ENCODE measurements at regions not wholly inside any gene's neighbourhood (a gene's known extent, or its start where the extent isn't known, plus 50 kb on each side); places are given as distances from the start of the nearest gene placed in this dataset.

DNA sequence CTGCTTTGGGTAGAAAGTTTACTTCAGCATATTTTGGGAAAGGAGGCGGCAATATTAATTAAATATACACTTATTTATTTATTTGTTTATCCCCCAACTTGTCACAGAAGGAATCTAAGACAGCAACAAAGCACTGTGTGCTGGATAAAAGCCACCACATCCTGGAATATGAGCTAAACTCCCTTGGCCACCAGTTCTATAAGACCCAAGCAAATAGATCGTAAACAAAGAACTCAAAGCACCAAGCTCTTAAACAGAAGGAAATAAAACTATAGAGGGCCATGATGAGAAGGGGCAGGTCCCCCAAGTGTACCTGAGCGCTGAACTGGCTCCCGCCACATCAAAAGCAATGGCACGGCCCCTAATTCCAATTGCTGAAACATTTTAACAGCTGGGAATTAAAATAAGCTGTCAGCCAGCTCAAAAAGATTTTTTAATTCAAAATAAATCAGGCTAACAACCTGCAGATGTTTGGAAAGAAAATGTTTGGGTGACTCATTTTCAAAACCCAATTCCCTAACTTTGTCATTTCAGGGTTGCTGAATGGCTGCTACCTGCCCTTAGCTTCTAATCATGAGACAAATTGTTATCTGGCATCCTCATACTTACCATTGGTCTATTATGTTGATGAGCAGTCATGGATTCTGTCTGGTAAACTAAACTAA is 127.1 kb downstream of the SLC30A10 start:
- intact Hi-C loops (cut with micrococcal nuclease): no loop called here

DNA sequence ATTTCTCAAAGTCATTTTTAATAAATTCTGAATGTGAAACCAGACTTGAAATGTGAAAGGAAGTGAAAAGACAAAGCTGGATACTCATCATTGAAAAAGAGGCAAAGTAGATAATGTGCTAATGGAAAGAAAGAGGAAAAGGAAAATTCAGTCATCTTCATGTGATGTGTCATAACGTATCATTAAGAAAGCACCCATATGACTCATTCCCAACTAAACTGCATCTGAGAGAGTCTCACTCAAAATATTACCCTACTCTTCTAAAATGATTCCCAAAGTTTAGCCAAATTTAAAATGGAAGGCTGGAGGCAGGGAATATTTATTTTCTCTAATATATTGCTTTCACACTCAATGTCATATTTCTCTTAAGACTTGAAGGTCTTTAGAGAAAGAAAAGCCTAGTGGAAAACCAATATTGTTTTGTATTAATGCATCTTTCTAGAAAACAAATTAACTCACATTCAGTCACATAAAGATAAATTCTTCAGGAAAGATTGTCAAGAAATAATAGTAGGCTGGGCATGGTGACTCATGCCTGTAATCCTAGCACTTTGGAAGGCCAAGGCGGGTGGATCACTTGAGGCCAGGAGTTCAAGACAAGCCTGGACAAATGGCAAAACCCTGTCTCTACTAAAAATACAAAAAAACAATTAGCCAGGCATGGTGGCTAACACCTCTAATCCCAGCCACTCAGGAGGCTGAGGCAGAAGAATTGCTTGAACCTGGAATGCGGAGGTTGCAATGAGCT is 129.9 kb downstream of the SLC30A10 start:
- intact Hi-C loops (cut with micrococcal nuclease): no loop called here

DNA sequence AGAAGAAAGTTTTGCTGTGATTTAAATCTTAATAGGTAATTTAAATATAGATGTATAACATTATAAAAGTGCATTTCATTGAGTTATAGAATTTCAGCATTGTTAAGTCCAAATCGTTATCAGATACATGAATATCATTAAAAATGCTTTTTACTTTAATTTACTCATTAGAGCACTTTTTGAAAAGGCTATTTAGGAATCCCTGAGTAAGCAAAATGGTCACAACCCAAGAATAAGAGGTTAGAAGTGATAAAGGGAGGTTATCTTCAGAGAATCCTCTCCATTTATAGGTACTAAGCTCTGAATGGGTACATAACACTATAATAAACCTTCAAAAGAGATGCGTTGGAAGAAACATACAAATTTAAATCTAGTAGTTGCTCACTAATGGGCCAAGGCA is 130.7 kb downstream of the SLC30A10 start:
- intact Hi-C loops (cut with micrococcal nuclease): no loop called here

DNA sequence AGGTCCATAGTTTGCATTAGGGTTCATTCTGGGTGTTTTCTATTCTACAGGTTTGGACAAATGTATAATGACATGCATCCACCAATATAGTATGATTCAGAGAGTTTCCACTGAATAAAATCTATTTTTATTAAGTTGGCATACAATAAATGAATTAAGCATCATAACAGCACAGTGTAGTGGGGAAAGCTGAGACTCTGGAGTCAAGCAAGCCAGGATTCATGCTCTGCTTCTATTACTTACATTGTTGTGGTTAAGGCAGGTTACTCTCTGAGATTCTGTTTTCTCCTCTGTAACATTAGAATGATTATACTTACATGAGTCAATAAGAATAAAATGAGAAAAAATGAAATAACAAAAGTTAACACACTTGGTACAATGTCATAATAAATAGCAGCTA is 131.3 kb downstream of the SLC30A10 start:
- intact Hi-C loops (cut with micrococcal nuclease): no loop called here

DNA sequence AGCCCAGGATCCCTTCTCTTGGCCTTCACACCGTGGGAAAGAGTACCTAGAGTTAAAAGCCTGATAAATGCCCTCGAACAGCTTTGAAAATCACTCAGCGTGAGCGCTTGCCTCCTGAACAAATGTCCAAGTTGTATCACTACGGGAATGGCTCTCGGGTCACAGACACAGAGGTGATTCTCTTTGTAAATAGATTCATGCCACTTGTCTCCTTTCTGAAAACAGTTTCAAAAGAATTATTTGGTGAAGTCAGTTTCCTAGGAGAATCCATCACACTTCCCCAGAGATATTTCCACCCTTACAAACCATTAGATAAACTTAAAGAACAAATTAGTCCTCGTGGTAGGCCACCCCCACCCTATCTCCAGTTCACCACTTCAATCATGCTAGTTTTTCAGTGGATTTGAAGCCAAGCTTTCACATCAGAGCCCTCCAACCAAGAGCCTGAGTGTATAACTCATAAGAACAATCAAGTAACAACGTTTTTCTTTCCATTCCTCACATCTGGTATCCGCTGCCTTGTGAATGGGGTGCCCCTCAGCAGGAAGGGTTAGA is 132.9 kb downstream of the SLC30A10 start:
- intact Hi-C loops (cut with micrococcal nuclease): no loop called here

DNA sequence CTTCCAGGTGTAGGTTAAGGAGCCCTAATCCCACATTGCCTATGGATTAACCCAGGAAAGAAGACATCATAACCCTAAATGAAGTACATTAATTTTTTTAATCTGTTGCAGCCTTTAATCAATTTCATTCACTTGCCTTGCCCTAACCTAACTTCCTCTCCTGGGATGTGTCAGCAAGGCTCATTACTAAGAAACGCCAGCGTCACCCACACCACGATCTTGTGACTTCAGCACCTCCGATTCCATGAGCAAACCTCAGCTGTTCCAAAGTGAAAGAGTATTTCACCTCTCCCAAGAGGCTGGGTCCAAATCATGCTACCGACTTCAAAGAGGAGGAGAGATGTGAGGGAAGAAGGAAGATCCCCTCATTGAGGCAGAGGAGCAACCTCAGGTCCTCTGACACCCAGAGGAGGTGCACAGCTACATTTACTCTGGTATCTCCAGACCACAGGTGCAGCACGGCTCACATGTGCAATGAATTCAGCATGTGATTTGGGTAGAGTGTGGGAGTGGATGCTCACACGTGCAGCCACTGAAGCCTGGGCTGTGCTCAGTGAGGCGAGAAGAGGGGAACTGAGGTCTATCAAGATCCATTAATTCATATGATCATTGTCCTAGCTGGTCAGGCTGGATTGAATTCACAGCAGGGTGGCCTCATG is 134.1 kb downstream of the SLC30A10 start:
- intact Hi-C loops (cut with micrococcal nuclease): no loop called here

DNA sequence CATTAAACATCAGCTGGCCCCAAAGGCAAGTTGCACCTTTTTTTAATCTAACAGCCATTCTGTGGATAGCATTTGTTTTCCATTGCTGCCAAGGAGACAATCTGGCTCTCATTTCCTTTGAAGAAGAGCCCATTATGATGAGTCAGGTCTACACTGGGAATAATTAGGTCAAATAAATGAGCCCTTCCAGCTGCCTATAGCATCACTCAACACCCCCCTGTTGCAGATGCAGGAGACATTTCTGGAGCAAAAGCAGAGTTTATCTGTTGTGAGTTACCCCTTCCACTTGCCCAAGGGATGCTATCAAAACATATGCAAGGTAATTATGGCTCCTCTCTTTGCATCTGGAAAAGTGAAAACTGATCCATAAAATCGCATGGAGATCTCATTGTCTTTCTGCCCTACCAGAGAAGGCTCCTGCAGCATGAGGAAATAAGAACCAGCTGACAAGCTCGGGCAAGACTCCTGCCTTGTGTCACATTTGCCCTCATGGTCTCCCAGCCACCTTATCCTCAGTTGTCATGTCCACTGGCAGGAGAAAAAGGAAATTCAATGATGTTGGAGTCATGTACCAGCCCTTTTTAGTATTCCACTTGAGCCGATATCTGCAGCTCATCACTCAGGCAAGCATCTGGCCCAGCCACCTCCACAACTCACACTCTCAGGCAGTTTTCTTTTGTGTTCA is 135.9 kb downstream of the SLC30A10 start:
- intact Hi-C loops (cut with micrococcal nuclease): no loop called here

DNA sequence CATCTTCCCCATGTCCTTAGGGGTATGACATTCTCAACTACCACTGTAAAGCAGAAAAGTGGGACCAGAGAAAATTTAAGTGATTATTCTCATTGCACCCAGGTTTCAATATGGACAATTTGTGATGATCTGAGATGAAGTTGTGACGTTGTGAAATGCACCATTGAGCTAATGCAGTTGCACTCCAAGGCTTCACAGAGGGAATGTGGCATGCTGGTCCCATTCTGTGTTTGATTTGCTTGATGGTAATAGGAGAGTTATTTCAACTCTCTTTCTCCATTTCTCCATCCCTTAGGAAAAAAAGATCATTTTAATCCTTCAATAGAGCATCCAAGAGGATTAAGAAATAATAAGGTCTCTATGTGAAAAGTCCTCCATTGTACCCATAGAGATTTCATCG is 136.6 kb downstream of the SLC30A10 start:
- intact Hi-C loops (cut with micrococcal nuclease): no loop called here

DNA sequence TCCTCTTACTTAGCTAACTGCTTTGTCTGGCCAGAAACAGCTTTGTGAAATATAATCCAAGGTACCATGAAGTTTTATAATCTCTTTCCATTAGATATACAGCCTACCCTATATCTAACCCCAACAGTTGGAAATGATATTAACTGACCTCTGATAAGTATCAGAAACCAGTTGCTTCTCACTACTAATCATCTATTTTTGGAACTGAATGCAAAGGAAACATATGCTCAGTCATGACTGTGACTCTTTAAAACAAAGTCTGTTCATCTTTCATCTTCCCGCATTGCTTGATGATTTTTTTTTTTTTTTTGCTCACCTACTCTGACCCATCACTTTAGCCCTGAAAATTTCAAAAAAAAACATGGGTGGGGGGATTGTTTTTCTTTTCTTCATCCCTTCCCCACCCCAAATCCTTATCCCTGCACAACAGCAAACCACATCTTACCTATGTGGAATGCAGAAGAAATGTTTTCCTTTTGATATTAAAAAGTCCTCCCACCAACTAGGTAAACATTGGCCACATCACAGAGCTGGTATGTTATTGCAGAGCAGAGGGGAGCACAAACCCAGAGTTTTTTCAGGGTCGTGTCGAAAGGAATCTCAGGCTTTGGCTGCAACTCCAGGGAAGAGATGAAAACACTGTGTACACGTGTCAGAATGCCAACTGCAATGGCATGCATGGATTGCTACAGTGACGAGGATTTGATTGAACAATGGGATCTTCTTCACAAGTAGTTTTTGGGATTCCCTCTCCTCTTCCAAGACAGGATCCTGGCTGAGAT is 137.3 kb downstream of the SLC30A10 start:
- intact Hi-C loops (cut with micrococcal nuclease): no loop called here

DNA sequence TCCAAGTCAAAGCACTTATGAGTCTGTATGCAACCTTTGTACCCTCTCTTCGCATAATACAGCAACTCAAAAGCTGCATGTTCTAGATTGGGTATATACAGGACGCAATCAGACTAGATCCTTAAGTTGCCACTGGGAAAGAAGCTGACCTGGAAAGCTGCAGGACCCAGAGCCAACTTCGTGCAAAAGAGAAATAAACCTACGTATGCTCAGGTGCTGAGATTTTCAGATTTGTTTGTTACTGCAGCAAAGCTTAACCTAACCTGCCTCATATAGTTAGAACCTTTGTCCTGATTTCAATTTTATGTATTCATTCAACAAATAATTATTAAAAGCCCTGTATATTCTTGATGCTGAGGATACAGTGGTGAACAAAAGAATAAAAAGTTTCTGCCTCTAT is 139.7 kb downstream of the SLC30A10 start:
- intact Hi-C loops (cut with micrococcal nuclease): no loop called here

DNA sequence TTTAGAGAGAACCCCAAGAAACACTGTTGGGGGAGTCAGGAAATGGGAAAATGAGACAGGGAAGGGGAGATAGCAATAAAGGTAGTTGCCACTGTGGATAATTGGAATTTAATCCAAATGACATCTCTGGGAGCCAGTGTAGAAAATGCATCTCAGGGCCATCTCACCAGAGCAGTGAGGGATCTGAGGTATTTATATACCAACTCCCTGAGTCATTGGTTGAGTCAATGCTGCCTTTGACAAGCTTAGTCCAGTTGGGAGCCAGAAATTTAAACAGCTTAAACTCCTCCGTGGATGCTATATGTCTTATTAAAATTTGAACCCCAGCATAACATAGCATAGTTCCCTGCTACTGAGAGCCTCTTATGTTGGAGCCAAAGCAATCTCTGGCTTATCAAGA is 140.3 kb downstream of the SLC30A10 start:
- intact Hi-C loops (cut with micrococcal nuclease): no loop called here

DNA sequence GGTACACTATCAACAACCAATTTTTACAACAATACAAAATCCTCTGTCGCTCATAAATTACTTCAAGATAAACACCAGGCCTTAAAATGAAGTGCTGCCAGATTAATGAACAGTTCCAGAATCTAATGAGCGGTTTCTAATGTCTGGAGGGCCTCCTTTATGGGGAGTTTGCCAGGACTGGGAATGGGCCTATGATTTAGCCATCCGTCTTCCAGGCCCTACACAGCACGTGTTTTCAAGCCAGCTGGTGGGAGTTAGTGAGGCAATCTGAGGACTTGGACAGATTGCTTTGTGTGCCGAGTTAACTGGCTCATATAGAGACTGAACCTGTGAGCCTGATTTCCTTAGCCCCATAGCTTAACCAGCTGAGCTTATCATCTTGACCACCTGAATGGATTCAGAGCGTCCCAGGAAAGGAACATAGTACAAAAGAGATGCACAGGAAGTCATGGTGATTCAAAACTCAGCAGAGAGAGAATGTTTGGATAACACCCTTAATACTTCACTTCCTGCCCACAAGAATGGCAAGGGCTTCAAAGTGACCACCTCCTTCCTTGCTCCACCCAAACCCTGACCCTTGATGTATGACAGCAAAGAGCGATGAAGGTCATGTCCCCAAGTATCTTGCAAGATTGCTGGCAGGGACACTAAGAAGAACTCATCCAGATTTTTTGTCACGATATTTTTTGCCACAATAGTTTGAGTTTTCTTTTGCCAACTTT is 143.5 kb downstream of the SLC30A10 start:
- intact Hi-C loops (cut with micrococcal nuclease): no loop called here

DNA sequence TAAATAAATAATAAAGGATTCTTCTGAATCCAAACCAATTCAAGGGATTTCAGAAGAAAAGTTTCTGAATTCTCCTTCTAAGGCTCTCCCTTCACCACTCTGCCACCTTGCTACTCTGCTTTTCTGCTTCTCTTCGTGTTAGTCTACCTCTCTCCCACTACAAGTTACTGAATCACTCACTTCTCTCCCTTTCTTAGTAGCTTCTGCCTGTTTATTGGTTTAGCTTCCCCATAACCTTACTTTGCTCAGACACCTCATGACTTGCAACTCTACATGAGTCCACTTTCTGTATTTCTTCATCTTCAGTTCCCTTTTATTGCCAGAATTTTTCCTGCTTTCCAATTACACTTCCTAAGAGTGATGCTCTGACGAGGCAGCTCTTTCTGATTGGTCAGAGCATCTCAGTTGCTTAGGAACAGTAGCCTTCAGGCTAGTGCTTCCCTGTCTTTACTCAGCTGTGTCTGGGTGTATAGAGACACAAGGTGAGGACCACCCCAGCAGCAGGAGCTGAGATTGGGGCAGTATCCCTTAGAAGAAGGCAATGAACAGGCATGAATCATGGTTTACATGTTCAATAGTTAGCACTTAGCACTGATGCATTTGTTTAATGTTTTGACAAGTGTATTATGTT is 144.6 kb downstream of the SLC30A10 start:
- intact Hi-C loops (cut with micrococcal nuclease): no loop called here

DNA sequence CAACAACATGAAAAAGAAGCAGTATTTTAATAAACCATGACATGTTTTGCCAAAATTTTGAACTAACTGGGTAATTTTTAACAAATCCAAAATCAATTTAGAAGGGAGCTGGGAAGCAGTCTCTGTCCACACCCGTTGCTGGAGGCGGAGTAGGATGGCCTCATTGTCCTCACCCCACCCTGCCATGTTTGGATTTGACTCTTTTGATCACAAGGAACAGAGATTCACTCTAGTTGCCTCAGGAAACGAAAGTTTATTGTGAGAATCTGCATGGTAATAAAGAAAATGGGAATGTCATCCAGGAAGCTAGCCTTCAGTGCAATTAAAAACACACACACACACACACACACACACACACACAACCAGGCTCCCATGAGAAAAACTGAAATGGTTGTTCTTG is 145.4 kb downstream of the SLC30A10 start:
- intact Hi-C loops (cut with micrococcal nuclease): no loop called here

DNA sequence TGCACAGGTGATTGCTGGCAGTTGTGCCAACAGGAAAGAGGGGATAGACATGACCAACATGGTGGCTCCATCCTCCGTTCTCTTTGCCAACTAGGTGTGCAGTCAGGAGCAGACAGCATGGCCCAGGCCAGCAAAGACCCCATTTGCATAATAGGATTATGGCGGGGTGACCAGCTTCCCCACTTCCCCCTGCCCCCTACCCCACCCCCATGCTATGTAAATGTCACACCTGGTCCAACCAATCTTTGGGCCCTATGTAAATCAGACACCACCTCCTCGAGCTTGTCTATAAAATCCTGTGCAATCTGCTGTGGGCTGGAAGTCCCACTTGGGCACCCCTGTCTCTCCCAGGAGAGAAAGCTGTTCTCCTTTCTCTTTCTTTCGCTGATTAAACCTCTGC is 146.0 kb downstream of the SLC30A10 start:
- intact Hi-C loops (cut with micrococcal nuclease): no loop called here

DNA sequence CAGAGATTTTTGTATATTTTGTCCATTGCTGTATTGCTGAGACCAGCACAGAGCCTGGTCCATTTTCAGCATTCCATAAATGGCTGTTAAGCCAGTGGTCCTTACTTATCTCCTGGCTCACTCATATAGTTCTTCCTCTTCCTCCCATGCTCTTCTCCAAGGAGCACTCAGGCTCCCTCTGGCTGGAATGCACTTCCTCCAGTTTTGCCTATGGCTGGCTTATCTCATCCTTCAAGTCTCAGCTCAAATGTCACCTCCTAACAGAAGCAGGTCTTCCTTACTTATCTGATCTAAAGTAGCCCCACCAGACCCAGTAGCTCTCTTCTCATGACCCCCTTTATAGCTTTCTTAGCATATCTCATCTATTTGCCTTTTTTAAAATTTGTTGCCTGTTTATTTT is 146.9 kb downstream of the SLC30A10 start:
- intact Hi-C loops (cut with micrococcal nuclease): no loop called here

DNA sequence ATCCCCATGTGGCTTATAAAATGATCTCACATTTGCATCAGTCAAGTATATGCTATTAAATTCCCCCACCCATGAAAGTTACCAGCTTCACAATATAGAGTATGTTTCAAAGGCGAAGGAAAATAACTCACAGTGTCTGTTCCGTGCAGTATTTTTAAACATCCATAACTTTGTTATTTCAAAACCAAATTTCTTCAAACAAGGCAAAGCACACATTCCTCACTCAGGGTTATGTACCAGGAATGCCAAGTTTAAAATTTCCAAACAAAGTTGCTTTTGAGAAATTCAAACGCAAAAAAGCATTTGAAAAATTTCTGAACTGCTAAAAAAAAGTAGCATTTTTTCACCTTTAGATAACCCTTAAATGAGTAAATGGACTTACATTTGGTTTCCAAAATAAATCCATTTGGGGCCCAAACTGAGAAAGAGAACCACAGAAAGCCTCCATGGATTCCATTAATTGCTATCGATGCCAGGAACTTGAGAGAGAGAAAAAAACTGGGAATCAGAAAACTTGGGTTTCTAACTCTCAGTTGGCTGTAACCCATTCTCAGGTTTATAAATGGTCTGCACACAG is 149.5 kb downstream of the SLC30A10 start:
- intact Hi-C loops (cut with micrococcal nuclease): no loop called here

DNA sequence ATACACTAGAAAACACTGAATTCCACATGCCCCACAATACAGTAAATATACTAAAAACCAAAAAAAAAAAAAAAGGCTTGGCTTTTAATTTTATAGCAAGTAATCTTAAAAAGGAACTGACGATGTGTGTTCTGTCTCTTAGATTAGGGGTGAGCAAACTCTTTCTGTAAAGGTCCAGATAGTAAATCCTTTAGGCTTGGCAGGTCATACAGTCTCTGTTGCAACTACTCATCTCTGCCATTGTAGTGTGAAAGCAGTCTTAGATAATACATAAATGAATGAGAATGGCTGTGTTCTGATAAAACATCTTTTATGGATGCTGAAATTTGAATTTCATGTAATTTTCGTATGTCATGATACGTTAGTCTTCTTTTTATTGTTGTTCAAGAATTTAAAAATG is 150.2 kb downstream of the SLC30A10 start:
- intact Hi-C loops (cut with micrococcal nuclease): no loop called here

DNA sequence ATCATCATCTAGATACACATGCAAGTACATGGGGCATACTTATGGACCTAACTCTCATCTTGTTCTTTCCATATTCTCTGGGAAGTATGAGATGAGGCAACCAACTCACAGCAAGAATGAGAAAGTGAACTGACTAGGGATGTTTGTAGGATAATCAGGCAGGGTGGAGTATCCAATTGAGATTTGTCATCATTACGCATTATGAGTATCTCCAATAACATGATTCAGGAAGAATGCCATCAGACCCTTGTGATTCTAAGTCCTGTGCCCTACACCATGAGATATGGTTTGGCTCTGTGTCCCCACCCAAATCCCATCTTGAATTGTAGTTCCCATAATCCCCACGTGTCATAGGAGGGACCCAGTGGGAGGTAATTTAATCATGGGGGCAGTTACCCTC is 154.0 kb downstream of the SLC30A10 start:
- intact Hi-C loops (cut with micrococcal nuclease): no loop called here

DNA sequence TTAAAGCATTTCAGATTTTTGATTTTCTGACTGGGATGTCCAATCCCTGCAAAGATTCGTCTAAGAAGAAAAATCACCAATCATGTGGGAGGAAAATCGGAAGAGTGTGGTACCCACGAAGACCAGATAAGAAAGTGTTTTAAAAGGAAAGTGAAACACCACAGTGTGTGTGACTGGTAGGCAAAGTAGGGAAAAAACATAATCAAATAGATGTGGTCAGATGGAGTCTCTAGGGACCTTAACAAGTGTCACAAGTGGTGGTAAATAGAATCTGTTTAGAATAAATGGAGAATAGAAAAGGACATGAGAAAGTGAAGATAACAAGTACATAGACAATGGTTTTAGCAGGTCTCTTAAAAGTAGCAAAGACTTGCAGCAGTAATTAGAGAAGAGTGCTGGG is 154.6 kb downstream of the SLC30A10 start:
- intact Hi-C loops (cut with micrococcal nuclease): no loop called here
